Gastrocnemius medialis (tissue), 4 donors: ENCODE measurements at regions not wholly inside any gene's neighbourhood (a gene's known extent, or its start where the extent isn't known, plus 50 kb on each side); places are given as distances from the start of the nearest gene placed in this dataset.

Experiments used
- POLR2A ChIP-seq, 2 donors: fragments of 450-650 bp; IDR thresholded peaks; one replicate each; pipeline ENCODE4 v1.6.1; 2017; ENCODE audit warnings: antibody characterized with exemption in 2 of 2, mild to moderate bottlenecking in 2 of 2, moderate library complexity in 2 of 2
- TF ChIP-seq, protein P1 (sequence below), 5 experiments: fragments of 450-650 bp in 3 of 5; fragments of 200-600 bp in 2 of 5; sonication (generic) in 2 of 5; IDR thresholded peaks in 4 of 5; conservative IDR thresholded peaks in 1 of 5; 1 replicate in 4 of 5; 2 replicates in 1 of 5; pipeline ENCODE4 v1.5.1; 2016 to 2019; ENCODE audit warnings: antibody characterized with exemption in 5 of 5, mild to moderate bottlenecking in 3 of 5, moderate library complexity in 3 of 5

DNA sequence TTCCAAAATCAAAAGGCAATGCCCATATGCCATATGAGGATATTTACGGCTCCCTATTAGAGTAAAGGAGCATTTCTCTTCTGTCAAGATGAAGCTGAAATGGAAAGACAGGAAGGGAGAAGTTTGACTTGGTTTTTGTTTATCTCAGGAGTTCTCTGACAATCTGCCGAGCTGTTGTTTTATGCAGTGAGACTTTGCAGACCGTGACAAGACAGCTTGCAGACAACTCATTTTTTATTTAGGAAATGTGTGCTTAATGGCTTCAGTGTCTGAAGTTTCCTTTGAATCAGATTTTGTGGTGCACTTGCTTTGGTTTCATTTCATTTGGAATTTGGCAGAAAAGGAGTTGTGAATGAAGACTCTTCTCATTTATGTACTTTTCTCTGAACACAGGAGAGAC is 145.4 kb downstream of the C12orf50 start:
- TF ChIP-seq, protein P1, sequence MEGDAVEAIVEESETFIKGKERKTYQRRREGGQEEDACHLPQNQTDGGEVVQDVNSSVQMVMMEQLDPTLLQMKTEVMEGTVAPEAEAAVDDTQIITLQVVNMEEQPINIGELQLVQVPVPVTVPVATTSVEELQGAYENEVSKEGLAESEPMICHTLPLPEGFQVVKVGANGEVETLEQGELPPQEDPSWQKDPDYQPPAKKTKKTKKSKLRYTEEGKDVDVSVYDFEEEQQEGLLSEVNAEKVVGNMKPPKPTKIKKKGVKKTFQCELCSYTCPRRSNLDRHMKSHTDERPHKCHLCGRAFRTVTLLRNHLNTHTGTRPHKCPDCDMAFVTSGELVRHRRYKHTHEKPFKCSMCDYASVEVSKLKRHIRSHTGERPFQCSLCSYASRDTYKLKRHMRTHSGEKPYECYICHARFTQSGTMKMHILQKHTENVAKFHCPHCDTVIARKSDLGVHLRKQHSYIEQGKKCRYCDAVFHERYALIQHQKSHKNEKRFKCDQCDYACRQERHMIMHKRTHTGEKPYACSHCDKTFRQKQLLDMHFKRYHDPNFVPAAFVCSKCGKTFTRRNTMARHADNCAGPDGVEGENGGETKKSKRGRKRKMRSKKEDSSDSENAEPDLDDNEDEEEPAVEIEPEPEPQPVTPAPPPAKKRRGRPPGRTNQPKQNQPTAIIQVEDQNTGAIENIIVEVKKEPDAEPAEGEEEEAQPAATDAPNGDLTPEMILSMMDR (IDR thresholded peaks at IDR 0.05 in 4 of 5, conservative IDR thresholded peaks at IDR 0.05 in 1 of 5), result no peak
- no peak for TF ChIP-seq POLR2A (IDR thresholded peaks at IDR 0.05)
